ENCODE measurements at regions not wholly inside any gene's neighbourhood (a gene's known extent, or its start where the extent isn't known, plus 50 kb on each side); places are given as distances from the start of the nearest gene placed in this dataset.

DNA sequence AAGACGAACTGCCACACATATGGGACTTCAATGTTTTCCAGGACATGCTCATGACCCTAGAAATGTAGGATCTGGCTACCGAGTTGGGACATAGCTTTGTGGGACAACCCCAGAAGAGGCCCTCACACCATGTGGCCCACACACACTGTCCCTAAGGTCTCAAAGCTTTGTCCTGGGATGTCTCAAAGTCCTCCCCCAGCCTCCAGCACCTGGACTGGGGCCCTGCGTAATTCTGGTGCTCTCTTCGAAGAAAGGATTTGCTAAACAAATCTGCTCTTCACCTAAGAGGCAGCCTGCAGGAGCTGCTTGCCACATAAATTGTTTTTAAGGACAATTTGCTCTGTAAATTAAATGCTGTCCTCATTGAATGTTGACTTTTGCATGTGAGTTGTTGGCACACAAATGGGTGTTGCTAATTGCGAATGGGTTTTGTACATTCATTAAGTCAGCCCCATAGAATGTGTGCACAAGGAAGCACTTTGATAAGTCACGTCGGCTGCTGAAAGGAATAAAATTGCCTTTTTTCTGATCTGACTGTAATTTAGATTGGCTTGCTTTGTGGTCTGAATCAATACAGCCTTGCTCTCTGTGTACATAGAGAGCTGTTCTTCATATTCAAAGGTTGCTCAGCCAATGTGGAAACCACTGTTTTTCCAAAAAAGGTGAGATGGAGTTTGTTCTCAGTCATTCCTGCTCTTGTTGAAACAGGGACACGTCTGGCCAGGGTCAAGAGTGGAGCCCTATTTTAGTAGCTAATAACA lies 161.6 kb upstream of the PWP1 start (continued):
- TF ChIP-seq, protein P1, sequence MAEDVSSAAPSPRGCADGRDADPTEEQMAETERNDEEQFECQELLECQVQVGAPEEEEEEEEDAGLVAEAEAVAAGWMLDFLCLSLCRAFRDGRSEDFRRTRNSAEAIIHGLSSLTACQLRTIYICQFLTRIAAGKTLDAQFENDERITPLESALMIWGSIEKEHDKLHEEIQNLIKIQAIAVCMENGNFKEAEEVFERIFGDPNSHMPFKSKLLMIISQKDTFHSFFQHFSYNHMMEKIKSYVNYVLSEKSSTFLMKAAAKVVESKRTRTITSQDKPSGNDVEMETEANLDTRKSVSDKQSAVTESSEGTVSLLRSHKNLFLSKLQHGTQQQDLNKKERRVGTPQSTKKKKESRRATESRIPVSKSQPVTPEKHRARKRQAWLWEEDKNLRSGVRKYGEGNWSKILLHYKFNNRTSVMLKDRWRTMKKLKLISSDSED (CRISPR knock-in tag; IDR thresholded peaks at IDR 0.05), result no peak
- no peak for TF ChIP-seq ATF7-NPFF (CRISPR knock-in tag; IDR thresholded peaks at IDR 0.05; ENCODE audit: low read depth)
- no peak for TF ChIP-seq JUN (CRISPR knock-in tag; IDR thresholded peaks at IDR 0.05)
- TF ChIP-seq ZSCAN9 (CRISPR knock-in tag; IDR thresholded peaks at IDR 0.05; ENCODE audit: borderline replicate concordance), result no peak
- TF ChIP-seq TBL1XR1 (IDR thresholded peaks at IDR 0.05; ENCODE audit: borderline replicate concordance, low read length, partially characterized antibody), result no peak
- TF ChIP-seq, protein P2, sequence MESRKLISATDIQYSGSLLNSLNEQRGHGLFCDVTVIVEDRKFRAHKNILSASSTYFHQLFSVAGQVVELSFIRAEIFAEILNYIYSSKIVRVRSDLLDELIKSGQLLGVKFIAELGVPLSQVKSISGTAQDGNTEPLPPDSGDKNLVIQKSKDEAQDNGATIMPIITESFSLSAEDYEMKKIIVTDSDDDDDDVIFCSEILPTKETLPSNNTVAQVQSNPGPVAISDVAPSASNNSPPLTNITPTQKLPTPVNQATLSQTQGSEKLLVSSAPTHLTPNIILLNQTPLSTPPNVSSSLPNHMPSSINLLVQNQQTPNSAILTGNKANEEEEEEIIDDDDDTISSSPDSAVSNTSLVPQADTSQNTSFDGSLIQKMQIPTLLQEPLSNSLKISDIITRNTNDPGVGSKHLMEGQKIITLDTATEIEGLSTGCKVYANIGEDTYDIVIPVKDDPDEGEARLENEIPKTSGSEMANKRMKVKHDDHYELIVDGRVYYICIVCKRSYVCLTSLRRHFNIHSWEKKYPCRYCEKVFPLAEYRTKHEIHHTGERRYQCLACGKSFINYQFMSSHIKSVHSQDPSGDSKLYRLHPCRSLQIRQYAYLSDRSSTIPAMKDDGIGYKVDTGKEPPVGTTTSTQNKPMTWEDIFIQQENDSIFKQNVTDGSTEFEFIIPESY (CRISPR knock-in tag; IDR thresholded peaks at IDR 0.05), result no peak
- TF ChIP-seq, protein P3, sequence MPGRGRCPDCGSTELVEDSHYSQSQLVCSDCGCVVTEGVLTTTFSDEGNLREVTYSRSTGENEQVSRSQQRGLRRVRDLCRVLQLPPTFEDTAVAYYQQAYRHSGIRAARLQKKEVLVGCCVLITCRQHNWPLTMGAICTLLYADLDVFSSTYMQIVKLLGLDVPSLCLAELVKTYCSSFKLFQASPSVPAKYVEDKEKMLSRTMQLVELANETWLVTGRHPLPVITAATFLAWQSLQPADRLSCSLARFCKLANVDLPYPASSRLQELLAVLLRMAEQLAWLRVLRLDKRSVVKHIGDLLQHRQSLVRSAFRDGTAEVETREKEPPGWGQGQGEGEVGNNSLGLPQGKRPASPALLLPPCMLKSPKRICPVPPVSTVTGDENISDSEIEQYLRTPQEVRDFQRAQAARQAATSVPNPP (CRISPR knock-in tag; IDR thresholded peaks at IDR 0.05), result no peak
- TF ChIP-seq SMC3 (IDR thresholded peaks at IDR 0.05; ENCODE audit: low read length), result no peak
- TF ChIP-seq HNRNPLL (IDR thresholded peaks at IDR 0.05; ENCODE audit: low read depth, low read length, poor library complexity, severe bottlenecking), result no peak
- TF ChIP-seq ZNF724P (CRISPR knock-in tag; IDR thresholded peaks at IDR 0.05; ENCODE audit: borderline replicate concordance), result no peak
- TF ChIP-seq, protein P4, sequence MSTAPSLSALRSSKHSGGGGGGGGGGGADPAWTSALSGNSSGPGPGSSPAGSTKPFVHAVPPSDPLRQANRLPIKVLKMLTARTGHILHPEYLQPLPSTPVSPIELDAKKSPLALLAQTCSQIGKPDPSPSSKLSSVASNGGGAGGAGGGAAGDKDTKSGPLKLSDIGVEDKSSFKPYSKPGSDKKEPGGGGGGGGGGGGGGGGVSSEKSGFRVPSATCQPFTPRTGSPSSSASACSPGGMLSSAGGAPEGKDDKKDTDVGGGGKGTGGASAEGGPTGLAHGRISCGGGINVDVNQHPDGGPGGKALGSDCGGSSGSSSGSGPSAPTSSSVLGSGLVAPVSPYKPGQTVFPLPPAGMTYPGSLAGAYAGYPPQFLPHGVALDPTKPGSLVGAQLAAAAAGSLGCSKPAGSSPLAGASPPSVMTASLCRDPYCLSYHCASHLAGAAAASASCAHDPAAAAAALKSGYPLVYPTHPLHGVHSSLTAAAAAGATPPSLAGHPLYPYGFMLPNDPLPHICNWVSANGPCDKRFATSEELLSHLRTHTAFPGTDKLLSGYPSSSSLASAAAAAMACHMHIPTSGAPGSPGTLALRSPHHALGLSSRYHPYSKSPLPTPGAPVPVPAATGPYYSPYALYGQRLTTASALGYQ (CRISPR knock-in tag; IDR thresholded peaks at IDR 0.05), result 0 out of 2 replicates have a peak, but pooled peaks have one; percentile 21
- no peak for TF ChIP-seq ZNF749 (CRISPR knock-in tag; IDR thresholded peaks at IDR 0.05; ENCODE audit: borderline replicate concordance)
- no peak for TF ChIP-seq SRY (CRISPR knock-in tag; IDR thresholded peaks at IDR 0.05)
- no peak for TF ChIP-seq AKAP8 (CRISPR knock-in tag; IDR thresholded peaks at IDR 0.05)
- no peak for TF ChIP-seq ELF3 (CRISPR knock-in tag; IDR thresholded peaks at IDR 0.05)
- TF ChIP-seq, protein P5, sequence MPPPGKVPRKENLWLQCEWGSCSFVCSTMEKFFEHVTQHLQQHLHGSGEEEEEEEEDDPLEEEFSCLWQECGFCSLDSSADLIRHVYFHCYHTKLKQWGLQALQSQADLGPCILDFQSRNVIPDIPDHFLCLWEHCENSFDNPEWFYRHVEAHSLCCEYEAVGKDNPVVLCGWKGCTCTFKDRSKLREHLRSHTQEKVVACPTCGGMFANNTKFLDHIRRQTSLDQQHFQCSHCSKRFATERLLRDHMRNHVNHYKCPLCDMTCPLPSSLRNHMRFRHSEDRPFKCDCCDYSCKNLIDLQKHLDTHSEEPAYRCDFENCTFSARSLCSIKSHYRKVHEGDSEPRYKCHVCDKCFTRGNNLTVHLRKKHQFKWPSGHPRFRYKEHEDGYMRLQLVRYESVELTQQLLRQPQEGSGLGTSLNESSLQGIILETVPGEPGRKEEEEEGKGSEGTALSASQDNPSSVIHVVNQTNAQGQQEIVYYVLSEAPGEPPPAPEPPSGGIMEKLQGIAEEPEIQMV (CRISPR knock-in tag; IDR thresholded peaks at IDR 0.05; ENCODE audit: low read depth), result no peak
- 0 out of 2 replicates have a peak, but pooled peaks have one; percentile 29 for TF ChIP-seq SOX13 (IDR thresholded peaks at IDR 0.05)
- no peak for TF ChIP-seq SOX13 (CRISPR knock-in tag; conservative IDR thresholded peaks at IDR 0.05 in 1 of 2, IDR thresholded peaks at IDR 0.05 in 1 of 2)
- TF ChIP-seq ZNF446 (CRISPR knock-in tag; IDR thresholded peaks at IDR 0.05), result no peak
- TF ChIP-seq FOXA1 (IDR thresholded peaks at IDR 0.05), result peak; percentile 80
- TF ChIP-seq FOXA1 (CRISPR knock-in tag; IDR thresholded peaks at IDR 0.05), result peak; percentile 82
